ENCODE measurements at regions not wholly inside any gene's neighbourhood (a gene's known extent, or its start where the extent isn't known, plus 50 kb on each side); places are given as distances from the start of the nearest gene placed in this dataset.

DNA sequence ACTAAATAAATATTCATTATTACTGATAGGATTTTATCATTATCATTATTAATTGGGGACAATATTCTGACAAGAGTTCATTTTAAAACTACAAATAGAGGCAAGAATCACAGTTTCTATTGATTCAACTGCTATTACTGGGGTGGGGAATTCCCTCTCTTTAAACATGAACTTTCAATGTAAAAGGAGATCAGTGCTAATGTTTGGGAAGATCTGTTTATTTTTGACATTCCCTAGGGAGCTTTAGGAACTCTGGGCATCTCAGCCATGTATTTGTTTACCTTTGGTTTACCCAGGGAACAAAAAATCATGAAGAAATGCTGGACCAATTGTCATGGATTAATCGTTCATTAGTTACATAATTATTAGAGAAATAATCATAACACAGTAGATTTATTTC, 443.2 kb upstream of the AKR1E2 start:
- TF ChIP-seq, protein P1, sequence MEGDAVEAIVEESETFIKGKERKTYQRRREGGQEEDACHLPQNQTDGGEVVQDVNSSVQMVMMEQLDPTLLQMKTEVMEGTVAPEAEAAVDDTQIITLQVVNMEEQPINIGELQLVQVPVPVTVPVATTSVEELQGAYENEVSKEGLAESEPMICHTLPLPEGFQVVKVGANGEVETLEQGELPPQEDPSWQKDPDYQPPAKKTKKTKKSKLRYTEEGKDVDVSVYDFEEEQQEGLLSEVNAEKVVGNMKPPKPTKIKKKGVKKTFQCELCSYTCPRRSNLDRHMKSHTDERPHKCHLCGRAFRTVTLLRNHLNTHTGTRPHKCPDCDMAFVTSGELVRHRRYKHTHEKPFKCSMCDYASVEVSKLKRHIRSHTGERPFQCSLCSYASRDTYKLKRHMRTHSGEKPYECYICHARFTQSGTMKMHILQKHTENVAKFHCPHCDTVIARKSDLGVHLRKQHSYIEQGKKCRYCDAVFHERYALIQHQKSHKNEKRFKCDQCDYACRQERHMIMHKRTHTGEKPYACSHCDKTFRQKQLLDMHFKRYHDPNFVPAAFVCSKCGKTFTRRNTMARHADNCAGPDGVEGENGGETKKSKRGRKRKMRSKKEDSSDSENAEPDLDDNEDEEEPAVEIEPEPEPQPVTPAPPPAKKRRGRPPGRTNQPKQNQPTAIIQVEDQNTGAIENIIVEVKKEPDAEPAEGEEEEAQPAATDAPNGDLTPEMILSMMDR (IDR thresholded peaks at IDR 0.05), result no peak
- no peak for TF ChIP-seq POLR2A (IDR thresholded peaks at IDR 0.05)

Measured in thyroid gland (tissue), 4 donors.